Neural progenitor cell (in vitro differentiated cells): ENCODE measurements at regions not wholly inside any gene's neighbourhood (a gene's known extent, or its start where the extent isn't known, plus 50 kb on each side); places are given as distances from the start of the nearest gene placed in this dataset.
A peak's percentile ranks its signal among the peaks of the same experiment; 100 is the strongest.

Experiments
- DNase-seq: peaks from one replicate; pipeline ENCODE4 v3.0.0-alpha.2; 2016; ENCODE audit warnings: low spot score
- H2AFZ ChIP-seq: fragments of 200-600 bp; sonication (generic); replicated peaks from 2 replicates; pipeline ENCODE4 v1.6.1; 2016; ENCODE audit warnings: antibody characterized with exemption
- H3F3A ChIP-seq: fragments of 200-600 bp; sonication (generic); 2 replicates; pipeline ENCODE4 v1.6.1; 2016; ENCODE audit warnings: antibody characterized with exemption, low read depth
- H3K27ac ChIP-seq: fragments of 200-600 bp; sonication (generic); 2 replicates; pipeline ENCODE4 v1.5.1; 2016; ENCODE audit warnings: mild to moderate bottlenecking
- H3K27me3 ChIP-seq: fragments of 200-600 bp; sonication (generic); 2 replicates; pipeline ENCODE4 v1.6.1; 2016; ENCODE audit warnings: mild to moderate bottlenecking, moderate library complexity
- H3K36me3 ChIP-seq: fragments of 200-600 bp; sonication (generic); 2 replicates; pipeline ENCODE4 v1.5.1; 2016
- H3K4me1 ChIP-seq: fragments of 200-600 bp; sonication (generic); 2 replicates; pipeline ENCODE4 v1.6.1; 2016; ENCODE audit warnings: mixed run types
- H3K4me2 ChIP-seq: fragments of 200-600 bp; sonication (generic); 2 replicates; pipeline ENCODE4 v1.6.1; 2016
- H3K4me3 ChIP-seq: fragments of 200-600 bp; sonication (generic); 2 replicates; pipeline ENCODE4 v1.5.1; 2016
- H3K79me2 ChIP-seq: fragments of 200-600 bp; sonication (generic); 2 replicates; pipeline ENCODE4 v1.6.1; 2016; ENCODE audit warnings: low read depth
- H3K9ac ChIP-seq: fragments of 200-600 bp; sonication (generic); 2 replicates; pipeline ENCODE4 v1.6.1; 2016
- H3K9me3 ChIP-seq: fragments of 200-600 bp; sonication (generic); 2 replicates; pipeline ENCODE4 v1.5.1; 2016; ENCODE audit warnings: low read depth
- H4K20me1 ChIP-seq: fragments of 200-600 bp; sonication (generic); 2 replicates; pipeline ENCODE4 v1.6.1; 2016; ENCODE audit warnings: low read depth
- H3K27ac Mint-ChIP-seq: 3 replicates; pipeline ENCODE4 v1.8.0; 2021; ENCODE audit warnings: mixed read lengths
- H3K27me3 Mint-ChIP-seq: 2 replicates; pipeline ENCODE4 v1.8.0; 2022; ENCODE audit warnings: low read depth, mild to moderate bottlenecking, inconsistent platforms, moderate library complexity, mixed read lengths; ENCODE audit not compliant: insufficient read depth
- H3K36me3 Mint-ChIP-seq: 3 replicates; pipeline ENCODE4 v1.8.0; 2021; ENCODE audit warnings: mixed read lengths
- H3K4me1 Mint-ChIP-seq: 3 replicates; pipeline ENCODE4 v1.8.0; 2021; ENCODE audit warnings: mixed read lengths
- H3K4me3 Mint-ChIP-seq: 3 replicates; pipeline ENCODE4 v1.8.0; 2021; ENCODE audit warnings: mild to moderate bottlenecking, moderate library complexity, mixed read lengths
- H3K9me3 Mint-ChIP-seq: 3 replicates; pipeline ENCODE4 v1.8.0; 2020; ENCODE audit warnings: mixed read lengths
- CTCF ChIP-seq: fragments of 200-600 bp; sonication (generic); IDR thresholded peaks from 2 replicates; pipeline ENCODE4 v1.5.1; 2017; ENCODE audit warnings: antibody characterized with exemption, mild to moderate bottlenecking
- EZH2 ChIP-seq: fragments of 200-600 bp; sonication (generic); IDR thresholded peaks from 2 replicates; pipeline ENCODE4 v1.6.1; 2017; ENCODE audit warnings: antibody characterized with exemption, mild to moderate bottlenecking, moderate library complexity
- EZH2phosphoT487 ChIP-seq: fragments of 200-600 bp; sonication (generic); IDR thresholded peaks from 2 replicates; pipeline ENCODE4 v1.6.1; 2017; ENCODE audit warnings: antibody characterized with exemption

- TF ChIP-seq EZH2 (no peak), CTCF (no peak), EZH2phosphoT487 (no peak)
- Mint-ChIP-seq H3K27ac (peak overlapping the region; percentile 33), H3K9me3 (no peaks in the 10 kb centered on the region), H3K27me3 (peaks cover 2% of the 10 kb centered on the region), H3K4me1 (peaks cover 2% of the 10 kb centered on the region), H3K36me3 (no peaks in the 10 kb centered on the region), H3K4me3 (no peak overlapping the region)
- no peaks in the 10 kb centered on the region for H3K4me1 ChIP-seq
- no peaks in the 10 kb centered on the region for H3K9me3 ChIP-seq
- no peaks in the 10 kb centered on the region for H3K79me2 ChIP-seq
- no peak overlapping the region for H3K9ac ChIP-seq
- no peaks in the 10 kb centered on the region for H3F3A ChIP-seq
- no peak overlapping the region for H3K4me2 ChIP-seq
- no peak overlapping the region for H3K27ac ChIP-seq
- DNase-seq: no peak
- no peaks in the 10 kb centered on the region for H4K20me1 ChIP-seq
- no peak overlapping the region for H3K4me3 ChIP-seq
- no peak overlapping the region for H2AFZ ChIP-seq
- no peaks in the 10 kb centered on the region for H3K36me3 ChIP-seq
- no peaks in the 10 kb centered on the region for H3K27me3 ChIP-seq
Observed at GRCh38 chr13:34013061-34013460, 195.1 kb downstream of the RFC3 start.

- no peak for DNase-seq
- H3K27me3 ChIP-seq: no peaks in the 10 kb centered on the region
- H3K4me1 ChIP-seq: no peaks in the 10 kb centered on the region
- peaks cover 2% of the 10 kb centered on the region for H3K27me3 Mint-ChIP-seq
- H3K4me2 ChIP-seq: no peak overlapping the region
- no peaks in the 10 kb centered on the region for H3K9me3 ChIP-seq
- H3K36me3 Mint-ChIP-seq: peaks cover 5% of the 10 kb centered on the region
- peaks cover 4% of the 10 kb centered on the region for H3K4me1 Mint-ChIP-seq
- H3K4me3 Mint-ChIP-seq: no peak overlapping the region
- no peaks in the 10 kb centered on the region for H3F3A ChIP-seq
- no peak overlapping the region for H3K27ac Mint-ChIP-seq
- H3K79me2 ChIP-seq: no peaks in the 10 kb centered on the region
- TF ChIP-seq EZH2: no peak
- TF ChIP-seq CTCF: no peak
- TF ChIP-seq EZH2phosphoT487: no peak
- no peaks in the 10 kb centered on the region for H4K20me1 ChIP-seq
- H3K4me3 ChIP-seq: no peak overlapping the region
- H3K9me3 Mint-ChIP-seq: peaks cover 10% of the 10 kb centered on the region
- no peak overlapping the region for H3K9ac ChIP-seq
- H3K36me3 ChIP-seq: no peaks in the 10 kb centered on the region
- H2AFZ ChIP-seq: no peak overlapping the region
- H3K27ac ChIP-seq: no peak overlapping the region
Observed at GRCh38 chr13:34017231-34017630, 199.3 kb downstream of the RFC3 start.

- H3K4me3 Mint-ChIP-seq: no peak overlapping the region
- Histone ChIP-seq H3K9ac (no peak overlapping the region), H2AFZ (no peak overlapping the region)
Observed at GRCh38 chr13:34019870-34020269, 201.9 kb downstream of the RFC3 start.

More at GRCh38 chr13:34019870-34020269, 201.9 kb downstream of the RFC3 start:
- Histone ChIP-seq H3K36me3 (no peaks in the 10 kb centered on the region), H3K4me3 (no peak overlapping the region), H3K27me3 (no peaks in the 10 kb centered on the region), H3K4me1 (no peaks in the 10 kb centered on the region), H3K27ac (no peak overlapping the region), H3K79me2 (no peaks in the 10 kb centered on the region), H3K4me2 (no peak overlapping the region), H4K20me1 (no peaks in the 10 kb centered on the region), H3K9me3 (no peaks in the 10 kb centered on the region), H3F3A (no peaks in the 10 kb centered on the region)
- H3K36me3 Mint-ChIP-seq: peaks cover 5% of the 10 kb centered on the region
- no peaks in the 10 kb centered on the region for H3K27me3 Mint-ChIP-seq
- H3K27ac Mint-ChIP-seq: no peak overlapping the region
- no peak for DNase-seq
- peaks cover 13% of the 10 kb centered on the region for H3K9me3 Mint-ChIP-seq
- H3K4me1 Mint-ChIP-seq: peaks cover 4% of the 10 kb centered on the region
- TF ChIP-seq EZH2 (no peak), EZH2phosphoT487 (no peak), CTCF (no peak)
